HL-60 (cell line): ENCODE measurements at regions not wholly inside any gene's neighbourhood (a gene's known extent, or its start where the extent isn't known, plus 50 kb on each side); places are given as distances from the start of the nearest gene placed in this dataset.

Source experiments
- GABPA ChIP-seq: IDR thresholded peaks from 2 replicates; pipeline ENCODE4 v1.6.1; 2012; ENCODE audit warnings: low read depth
- POLR2AphosphoS5 ChIP-seq: IDR thresholded peaks from 2 replicates; pipeline ENCODE4 v1.6.1; 2012; ENCODE audit warnings: low read depth
- SPI1 ChIP-seq: IDR thresholded peaks from 2 replicates; pipeline ENCODE4 v1.6.1; 2012; ENCODE audit warnings: low read depth, mild to moderate bottlenecking, borderline replicate concordance
- TF ChIP-seq, protein P1 (sequence below): IDR thresholded peaks from one replicate; pipeline ENCODE4 v1.5.1; 2011; ENCODE audit warnings: low read length, control low read depth, inconsistent platforms; ENCODE audit not compliant: insufficient read depth
- TF ChIP-seq, protein P2 (sequence below): IDR thresholded peaks from 2 replicates; pipeline ENCODE4 v1.6.1; 2012; ENCODE audit warnings: low read depth; ENCODE audit not compliant: insufficient replicate concordance

DNA sequence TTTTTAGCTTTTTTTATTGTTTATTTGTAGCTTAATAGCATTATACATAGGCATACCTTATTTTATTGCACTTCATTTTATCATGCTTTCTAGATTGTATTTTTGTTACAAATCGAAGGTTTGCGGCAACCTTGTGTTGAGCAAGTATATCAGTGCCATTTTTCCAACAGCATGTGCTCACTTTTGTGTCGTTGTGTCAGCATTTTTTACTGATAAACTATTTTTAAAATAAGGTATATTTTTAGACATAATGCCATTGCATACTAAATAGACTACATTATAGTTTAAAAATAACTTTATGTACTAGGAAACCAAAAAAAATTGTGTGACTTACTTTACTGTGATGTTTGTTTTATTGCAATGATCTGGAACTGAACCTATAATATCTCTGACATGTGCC, 56.2 kb upstream of the RESF1 start:
- TF ChIP-seq, protein P1, sequence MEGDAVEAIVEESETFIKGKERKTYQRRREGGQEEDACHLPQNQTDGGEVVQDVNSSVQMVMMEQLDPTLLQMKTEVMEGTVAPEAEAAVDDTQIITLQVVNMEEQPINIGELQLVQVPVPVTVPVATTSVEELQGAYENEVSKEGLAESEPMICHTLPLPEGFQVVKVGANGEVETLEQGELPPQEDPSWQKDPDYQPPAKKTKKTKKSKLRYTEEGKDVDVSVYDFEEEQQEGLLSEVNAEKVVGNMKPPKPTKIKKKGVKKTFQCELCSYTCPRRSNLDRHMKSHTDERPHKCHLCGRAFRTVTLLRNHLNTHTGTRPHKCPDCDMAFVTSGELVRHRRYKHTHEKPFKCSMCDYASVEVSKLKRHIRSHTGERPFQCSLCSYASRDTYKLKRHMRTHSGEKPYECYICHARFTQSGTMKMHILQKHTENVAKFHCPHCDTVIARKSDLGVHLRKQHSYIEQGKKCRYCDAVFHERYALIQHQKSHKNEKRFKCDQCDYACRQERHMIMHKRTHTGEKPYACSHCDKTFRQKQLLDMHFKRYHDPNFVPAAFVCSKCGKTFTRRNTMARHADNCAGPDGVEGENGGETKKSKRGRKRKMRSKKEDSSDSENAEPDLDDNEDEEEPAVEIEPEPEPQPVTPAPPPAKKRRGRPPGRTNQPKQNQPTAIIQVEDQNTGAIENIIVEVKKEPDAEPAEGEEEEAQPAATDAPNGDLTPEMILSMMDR, result no peak
- no peak for TF ChIP-seq GABPA
- TF ChIP-seq, protein P2, sequence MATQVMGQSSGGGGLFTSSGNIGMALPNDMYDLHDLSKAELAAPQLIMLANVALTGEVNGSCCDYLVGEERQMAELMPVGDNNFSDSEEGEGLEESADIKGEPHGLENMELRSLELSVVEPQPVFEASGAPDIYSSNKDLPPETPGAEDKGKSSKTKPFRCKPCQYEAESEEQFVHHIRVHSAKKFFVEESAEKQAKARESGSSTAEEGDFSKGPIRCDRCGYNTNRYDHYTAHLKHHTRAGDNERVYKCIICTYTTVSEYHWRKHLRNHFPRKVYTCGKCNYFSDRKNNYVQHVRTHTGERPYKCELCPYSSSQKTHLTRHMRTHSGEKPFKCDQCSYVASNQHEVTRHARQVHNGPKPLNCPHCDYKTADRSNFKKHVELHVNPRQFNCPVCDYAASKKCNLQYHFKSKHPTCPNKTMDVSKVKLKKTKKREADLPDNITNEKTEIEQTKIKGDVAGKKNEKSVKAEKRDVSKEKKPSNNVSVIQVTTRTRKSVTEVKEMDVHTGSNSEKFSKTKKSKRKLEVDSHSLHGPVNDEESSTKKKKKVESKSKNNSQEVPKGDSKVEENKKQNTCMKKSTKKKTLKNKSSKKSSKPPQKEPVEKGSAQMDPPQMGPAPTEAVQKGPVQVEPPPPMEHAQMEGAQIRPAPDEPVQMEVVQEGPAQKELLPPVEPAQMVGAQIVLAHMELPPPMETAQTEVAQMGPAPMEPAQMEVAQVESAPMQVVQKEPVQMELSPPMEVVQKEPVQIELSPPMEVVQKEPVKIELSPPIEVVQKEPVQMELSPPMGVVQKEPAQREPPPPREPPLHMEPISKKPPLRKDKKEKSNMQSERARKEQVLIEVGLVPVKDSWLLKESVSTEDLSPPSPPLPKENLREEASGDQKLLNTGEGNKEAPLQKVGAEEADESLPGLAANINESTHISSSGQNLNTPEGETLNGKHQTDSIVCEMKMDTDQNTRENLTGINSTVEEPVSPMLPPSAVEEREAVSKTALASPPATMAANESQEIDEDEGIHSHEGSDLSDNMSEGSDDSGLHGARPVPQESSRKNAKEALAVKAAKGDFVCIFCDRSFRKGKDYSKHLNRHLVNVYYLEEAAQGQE, result no peak
- no peak for TF ChIP-seq POLR2AphosphoS5
- TF ChIP-seq SPI1, result no peak
